Head of caudate nucleus (tissue), 42 donors: ENCODE measurements at regions not wholly inside any gene's neighbourhood (a gene's known extent, or its start where the extent isn't known, plus 50 kb on each side); places are given as distances from the start of the nearest gene placed in this dataset.
A peak's percentile ranks its signal among the peaks of the same experiment; 100 is the strongest.
"Not testable (repeated sequence)": the region's sequence is repeated elsewhere in the genome, so short reads cannot be mapped to it uniquely, and the experiment has no call there.

Experiments used
- DNase-seq, 42 donors: peaks; one replicate each; pipeline versions ENCODE4 v3.0.0 to v3.0.0-alpha.2; 2020 to 2021; ENCODE audit warnings: mixed read lengths in 7 of 42
- intact Hi-C: fragments of 100-400 bp; cut with DNase I; formaldehyde crosslinking; loops from one replicate; pipeline ENCODE4 v1.15.0; 2022

DNA sequence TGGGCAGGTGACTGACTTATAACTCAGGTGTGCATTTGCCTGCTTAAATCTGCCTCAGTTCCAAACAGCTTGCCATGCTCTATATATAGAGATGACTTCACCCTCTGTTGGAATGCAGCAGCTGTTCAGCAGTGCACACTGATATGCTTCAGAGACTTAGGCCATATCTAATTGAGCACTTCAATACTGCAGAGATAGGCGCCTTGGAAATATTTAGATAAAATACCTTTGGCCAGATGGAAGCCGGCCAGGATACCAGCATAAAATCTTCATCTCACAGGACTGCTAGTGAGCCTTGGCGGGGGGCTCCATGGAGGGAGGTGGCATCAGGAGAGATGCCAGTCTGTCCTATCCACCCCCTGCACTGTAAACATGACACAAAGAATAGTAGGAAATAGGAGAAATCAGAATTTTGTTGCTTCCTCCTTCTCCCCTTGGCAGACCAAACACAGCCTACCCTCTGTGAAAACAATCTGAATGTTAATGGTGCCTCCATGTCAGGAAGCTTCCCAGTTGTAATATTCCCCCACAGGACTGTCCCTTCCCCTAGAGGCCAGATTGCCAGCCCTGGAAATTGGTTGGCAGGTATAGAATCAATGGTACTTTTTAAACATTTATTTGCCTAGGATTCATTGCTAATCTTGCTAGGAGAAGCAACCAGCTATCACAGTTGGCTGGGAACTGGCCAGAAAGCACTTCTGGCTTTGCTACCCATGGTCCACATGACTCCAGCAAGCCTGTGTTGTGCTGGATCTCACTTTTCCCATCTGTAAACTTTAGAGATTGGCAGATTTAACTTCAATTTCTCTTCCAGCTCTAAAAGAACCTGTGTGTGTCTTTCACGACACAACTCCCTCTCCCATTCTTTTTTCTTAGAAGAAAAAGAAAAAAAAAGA is 215.5 kb upstream of the KCNMB2 start:
- DNase-seq = peak in 16 of 42 donors; percentile 13 to 65 (median 28)
- intact Hi-C loops = no loop called here

DNA sequence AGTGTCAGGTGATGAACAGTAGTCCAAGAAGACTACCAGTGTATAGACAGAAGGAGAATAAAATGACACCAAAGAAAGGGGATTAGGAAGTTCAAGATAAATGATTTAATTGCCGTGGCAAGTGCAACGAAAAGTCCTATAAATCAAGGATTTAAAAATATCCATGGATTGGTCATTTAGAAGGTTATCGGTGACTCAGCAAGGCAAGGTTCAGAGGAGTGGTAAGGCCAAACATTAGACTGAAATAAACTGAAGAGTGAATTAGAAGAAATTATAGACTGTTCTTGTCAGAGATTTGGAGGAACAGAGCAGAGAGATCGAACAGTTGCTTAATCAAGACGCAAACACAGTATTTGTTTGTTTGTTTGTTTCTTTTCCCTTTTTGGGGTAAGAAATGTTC is 211.9 kb upstream of the KCNMB2 start:
- DNase-seq = no peak
- intact Hi-C loops = no loop called here

DNA sequence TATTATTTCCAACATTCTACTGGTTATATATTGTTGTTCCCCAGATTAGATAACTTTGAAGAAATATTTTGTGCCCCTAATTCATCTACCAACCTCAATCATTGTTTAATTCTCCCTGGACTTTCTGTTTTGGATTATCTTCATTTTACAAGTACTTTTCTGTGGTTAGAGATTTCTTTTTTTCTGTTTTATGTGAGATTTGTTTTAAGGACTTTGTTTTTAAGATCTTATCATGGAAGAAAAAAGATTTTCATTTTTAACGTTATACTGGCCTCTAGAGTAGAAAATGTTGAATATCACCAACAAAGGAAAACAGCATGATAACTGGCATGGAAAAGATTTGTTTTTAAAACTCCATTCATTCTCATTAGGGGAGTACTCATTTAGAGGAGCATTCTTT is 210.9 kb upstream of the KCNMB2 start:
- intact Hi-C loops = no loop called here
- DNase-seq = no peak

DNA sequence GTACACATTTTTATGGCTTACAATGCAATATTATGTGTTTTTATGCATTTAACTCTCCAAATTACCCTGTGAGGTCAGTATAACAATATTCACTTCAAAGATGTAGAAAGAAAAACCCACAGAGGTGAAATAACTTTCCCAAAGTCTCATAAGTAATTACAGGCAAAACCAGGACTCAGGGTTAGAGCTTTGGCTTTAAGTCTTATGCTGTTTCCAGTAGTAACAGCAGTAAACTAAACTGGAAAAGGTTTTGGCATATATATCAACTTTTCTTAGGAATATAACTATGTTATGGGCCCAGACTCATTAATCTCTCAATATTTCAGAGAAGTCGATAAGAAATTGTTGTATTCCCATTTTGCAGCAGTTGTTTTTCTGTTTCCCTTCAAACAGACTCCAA is 206.3 kb upstream of the KCNMB2 start:
- intact Hi-C loops = no loop called here
- no peak for DNase-seq

DNA sequence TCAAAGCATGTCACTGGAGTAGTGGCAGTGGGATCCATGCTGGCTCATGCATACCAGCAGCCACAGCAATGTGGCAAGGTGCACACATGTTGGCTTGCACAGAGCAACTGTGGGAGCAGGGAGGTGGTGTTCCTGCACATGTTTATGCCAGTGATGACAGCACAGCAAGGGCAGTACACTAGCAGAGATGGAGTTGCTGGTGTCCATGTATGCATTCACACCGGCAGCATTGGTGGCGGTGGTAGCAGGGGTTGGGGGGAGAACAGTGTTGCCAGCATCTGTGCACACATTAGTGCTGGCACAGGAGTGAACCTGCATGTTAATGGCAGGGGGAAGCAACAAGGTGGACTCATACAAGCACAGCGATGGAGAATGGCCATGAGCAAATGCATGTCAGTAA is 202.0 kb upstream of the KCNMB2 start:
- intact Hi-C loops = no loop called here
- no peak for DNase-seq

DNA sequence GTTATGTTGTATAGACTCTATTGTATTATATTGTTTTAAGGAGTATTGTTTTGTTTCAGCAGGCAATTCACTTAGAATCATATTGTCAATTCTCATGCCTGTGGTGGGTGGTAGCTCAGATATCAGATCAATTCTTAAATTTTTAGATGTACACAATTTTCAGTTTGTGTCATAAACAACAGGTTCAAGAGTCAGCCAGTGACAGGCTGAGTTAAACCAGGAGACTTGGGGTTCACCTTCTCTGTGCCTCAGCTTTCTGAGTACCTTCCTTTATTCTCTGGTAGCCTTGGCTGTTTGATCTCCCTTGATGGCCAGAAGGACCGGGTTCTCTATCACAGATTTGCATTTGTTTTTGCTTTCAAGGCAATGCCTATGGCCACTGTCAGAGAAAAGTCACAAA is 199.9 kb upstream of the KCNMB2 start:
- intact Hi-C loops = no loop called here
- DNase-seq = no peak

DNA sequence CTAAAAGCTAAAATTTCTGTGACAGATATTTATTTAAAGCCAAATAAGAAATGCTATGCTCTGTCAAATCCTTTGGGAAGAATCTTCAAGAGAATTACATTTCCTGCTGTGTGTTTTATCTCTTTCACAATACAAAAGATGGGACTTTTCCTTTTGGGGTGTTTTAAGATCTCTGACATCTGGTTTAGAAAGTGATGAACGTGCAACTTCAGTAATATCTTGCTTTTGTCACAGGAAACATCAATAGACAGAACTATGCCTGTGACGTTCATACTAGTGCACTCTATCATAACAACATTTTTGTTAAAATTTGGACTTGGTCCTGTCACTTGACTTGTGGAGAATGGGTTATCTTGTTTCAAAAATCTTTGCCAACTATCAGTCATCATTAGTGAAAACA is 195.7 kb upstream of the KCNMB2 start:
- intact Hi-C loops = no loop called here
- no peak for DNase-seq

DNA sequence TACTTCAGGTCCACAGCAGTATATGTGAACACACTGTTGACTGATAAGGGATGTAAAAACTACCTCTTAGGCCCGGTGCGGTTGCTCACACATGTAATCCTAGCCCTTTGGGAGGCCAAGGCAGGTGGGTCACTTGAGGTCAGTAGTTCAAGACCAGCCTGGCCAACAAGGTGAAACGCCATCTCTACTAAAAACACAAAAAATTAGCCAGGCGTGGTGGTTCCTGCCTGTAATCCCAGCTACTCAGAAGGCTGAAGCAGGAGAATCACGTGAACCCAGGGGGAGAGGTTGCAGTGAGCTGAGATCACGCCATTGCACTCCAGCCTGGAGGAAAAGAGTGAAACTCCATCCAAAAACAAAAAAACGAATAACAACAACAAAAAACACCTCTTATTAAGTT is 194.6 kb upstream of the KCNMB2 start:
- intact Hi-C loops = no loop called here
- no peak for DNase-seq

DNA sequence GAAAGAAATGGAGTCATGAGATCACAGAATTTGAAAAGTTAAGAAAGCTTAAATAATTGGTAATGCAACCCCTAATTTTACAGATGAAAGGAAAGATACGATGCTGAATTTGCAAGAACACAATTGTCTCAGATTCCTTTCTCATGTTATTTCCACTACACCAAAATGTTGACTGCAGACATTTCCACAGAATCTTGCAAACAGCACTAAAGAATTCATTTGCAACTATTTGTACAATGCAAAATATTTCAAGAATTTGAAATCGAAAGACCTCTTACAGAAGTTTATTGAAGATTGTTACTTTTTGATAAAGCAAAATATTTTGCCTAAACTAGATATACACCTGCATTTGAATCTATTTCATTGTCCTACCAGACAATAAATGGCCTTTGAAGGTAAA is 194.1 kb upstream of the KCNMB2 start:
- intact Hi-C loops = no loop called here
- DNase-seq = no peak

DNA sequence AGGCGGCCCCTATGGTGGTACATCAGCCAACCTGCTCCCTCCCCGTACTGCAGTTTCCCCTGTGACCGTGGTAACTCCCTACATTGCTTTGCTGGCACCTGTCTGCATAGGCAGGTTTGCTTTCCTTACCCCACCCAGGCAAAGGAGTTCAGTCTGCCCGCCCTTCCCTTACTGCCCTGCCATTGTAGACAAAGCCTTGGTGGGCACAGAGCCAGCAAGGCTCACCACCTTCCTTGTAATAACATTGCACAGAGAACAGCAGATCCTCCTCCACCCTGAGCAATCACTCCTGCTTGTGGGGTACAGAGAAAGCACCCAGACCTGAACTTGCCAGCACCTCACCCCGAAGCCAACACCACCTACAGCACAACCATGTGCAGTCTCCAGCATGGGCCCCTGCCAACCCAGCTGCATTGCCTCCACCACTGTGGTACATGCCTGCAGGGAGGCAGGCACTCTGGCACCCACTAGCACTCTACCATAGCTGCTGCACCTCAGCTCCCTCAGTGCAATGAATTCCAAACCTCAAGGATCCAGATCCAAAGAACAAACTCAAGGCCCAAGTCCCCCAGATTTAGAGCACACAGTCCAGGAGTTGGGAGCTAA is 192.7 kb upstream of the KCNMB2 start:
- no peak for DNase-seq
- intact Hi-C loops = no loop called here

DNA sequence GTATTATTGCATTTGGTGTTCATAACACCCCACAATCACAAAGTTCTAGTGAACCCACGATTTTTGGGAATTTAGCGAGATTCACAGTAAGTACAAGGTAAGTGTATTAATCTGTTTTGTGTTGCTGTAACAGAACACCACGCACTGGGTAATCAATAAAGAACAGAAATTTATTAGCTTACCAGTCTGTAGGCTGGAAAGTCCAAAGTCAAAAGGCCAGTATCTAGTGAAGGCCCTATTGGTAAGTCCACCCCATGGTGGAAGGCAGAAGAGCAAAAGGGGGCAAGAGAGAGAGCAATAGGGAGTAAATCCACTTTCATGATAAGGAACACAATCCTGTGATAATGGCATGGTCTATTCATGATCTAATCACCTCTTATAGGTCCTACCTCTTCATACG is 190.3 kb upstream of the KCNMB2 start:
- intact Hi-C loops = no loop called here
- no peak for DNase-seq

DNA sequence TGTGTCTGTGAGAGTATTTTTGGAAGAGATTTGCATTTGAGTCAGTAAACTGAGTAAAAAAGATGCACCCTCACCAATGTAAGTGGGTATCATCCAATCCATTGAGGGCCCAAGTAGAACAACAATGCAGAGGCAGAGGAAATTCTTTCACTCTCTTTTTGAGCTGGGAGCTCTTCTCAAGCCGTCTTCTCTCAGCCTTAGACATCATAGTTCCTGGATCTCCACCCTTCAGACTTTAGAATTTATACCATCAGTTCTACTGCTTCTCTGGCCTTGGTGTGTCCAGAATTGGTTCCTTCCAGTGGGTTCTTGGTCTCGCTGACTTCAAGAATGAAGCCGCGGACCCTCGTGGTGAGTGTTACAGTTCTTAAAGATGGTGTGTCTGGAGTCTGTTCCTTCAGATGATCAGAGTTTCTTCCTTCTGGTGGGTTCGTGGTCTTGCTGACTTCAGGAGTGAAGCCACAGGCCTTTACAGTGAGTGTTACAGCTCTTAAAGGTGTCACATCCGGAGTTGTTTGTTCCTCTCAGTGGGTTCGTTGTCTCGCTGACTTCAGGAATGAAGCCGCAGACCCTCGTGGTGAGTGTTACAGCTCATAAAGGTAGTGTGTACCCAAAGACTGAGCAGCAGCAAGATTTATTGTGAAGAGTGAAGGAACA is 187.5 kb upstream of the KCNMB2 start:
- intact Hi-C loops, DNase-seq: not testable (repeated sequence)

DNA sequence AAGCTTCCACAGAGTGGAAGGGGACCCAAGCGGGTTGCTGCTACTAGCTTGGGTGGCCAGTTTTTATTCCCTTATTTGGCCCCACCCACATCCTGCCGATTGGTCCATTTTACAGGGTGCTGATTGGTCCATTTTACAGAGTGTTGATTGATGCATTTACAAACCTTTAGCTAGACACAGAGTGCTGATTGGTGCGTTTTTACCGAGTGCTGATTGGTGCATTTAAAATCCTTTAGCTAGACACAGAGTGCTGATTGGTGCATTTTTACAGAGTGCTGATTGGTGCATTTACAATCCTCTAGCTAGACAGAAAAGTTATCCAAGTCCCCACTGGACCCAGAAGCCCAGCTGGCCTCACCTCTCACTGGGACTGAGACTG is 187.0 kb upstream of the KCNMB2 start:
- DNase-seq, intact Hi-C loops: not testable (repeated sequence)

DNA sequence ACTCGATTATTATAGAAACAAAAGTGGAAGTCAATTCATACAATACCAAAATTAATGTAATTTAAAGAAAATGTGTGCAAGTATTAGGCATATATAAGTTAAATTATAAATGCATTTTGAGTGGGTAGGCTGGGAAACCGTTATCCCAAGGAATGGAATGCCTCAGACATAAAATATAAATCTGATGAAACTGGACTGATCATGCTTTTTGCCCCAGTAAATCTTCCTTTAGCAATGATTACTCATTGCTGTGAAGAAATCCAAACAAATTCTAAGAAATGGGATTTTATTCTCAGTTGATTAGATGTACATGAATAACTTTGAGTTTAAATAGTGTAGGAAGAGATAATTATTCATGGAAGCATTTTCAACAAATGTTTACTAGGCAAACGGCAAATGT is 185.5 kb upstream of the KCNMB2 start:
- no peak for DNase-seq
- intact Hi-C loops = no loop called here

DNA sequence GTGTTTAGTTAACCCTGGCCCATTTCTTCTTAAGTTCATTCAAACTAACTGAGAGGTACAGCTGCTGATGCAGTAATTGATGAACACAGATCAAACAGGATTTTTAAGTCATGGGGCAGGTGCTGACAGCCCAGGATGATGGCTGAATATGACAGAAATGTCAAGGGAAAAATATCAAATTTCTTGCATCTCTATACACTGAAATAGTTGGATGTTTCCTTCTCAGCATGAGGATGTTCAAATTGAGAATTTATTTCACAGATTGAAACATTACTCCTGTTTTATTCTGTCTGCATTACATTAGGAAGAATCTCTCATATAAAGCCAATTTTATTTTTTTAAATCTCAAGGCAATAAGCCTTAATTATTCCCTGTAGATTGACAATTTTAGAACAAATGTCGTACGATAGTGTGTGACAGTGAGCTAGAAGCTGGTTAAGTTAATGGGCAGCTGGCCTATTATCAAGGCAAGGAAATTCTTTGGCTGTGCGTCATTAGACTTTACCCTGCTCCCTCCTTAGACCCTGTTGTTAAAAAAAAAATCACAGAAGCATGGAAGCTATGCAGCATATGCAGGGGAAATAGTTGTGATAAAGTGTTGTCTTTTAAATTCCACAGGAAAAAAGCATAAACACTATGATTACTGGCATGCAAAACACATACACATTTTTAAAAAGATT is 183.8 kb upstream of the KCNMB2 start:
- DNase-seq = no peak
- intact Hi-C loops = no loop called here

DNA sequence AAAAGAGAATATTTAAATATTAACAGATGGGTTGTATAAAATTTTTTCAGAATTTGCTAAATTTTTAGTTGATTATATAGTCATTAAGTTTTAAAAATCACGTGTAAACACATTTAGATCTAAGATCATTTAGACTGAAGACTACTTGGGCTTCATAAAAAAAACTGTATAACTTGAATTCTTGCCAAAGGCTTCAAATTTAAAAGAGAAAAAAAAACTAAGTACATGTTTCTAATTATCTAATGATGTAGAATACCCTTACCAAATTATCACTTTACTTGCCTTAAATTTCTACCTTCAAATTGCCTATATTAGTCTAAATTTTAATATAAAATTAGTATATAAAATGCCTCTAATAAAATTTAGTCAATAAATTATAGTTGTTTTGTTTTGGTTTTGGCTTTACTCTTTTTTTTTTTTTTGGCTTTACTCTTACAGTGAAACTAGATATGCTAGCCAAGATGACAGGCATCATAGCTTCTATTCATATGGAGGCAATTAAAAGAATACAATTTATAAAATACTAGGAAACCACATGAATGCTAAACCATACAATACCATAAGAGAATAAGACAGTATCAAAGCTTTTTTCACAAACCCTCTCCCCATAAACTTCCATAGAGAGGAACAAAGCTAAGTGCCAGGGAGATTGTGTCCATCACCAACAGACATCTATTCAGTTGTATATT is 183.1 kb upstream of the KCNMB2 start:
- no peak for DNase-seq
- intact Hi-C loops = no loop called here

DNA sequence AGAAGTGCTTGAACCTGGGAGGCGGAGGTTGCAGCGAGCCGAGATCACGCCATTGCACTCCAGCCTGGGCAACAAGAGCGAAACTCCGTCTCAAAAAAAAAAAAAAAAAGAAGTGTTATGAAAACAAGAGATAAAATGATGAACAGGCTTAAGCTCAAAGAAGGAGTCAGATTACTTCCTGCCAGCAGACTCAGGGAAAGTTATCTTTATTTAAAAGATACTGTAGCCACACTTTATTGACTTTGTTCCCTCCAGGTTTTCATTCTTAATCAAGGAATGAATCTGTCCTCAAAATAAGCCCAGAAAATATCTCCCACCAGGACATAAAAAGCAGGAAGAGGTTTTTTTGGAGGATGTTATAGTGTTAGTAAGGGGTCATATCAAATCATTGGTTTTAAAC is 176.5 kb upstream of the KCNMB2 start:
- intact Hi-C loops = no loop called here
- no peak for DNase-seq

DNA sequence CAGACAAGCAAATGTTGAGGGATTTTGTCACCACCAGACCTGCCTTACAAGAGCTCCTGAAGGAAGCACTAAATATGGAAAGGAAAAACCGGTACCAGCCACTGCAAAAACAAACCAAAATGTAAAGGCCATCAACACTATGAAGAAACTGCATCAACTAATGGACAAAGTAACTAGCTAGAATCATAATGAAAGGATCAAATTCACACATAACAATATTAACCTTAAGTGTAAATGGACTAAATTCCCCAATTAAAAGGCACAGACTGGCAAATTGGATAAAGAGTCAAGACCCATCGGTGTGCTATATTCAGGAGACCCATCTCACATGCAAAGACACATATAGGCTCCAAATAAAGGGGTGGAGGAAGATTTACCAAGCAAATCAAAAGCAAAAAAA is 173.2 kb upstream of the KCNMB2 start:
- intact Hi-C loops, DNase-seq: not testable (repeated sequence)

DNA sequence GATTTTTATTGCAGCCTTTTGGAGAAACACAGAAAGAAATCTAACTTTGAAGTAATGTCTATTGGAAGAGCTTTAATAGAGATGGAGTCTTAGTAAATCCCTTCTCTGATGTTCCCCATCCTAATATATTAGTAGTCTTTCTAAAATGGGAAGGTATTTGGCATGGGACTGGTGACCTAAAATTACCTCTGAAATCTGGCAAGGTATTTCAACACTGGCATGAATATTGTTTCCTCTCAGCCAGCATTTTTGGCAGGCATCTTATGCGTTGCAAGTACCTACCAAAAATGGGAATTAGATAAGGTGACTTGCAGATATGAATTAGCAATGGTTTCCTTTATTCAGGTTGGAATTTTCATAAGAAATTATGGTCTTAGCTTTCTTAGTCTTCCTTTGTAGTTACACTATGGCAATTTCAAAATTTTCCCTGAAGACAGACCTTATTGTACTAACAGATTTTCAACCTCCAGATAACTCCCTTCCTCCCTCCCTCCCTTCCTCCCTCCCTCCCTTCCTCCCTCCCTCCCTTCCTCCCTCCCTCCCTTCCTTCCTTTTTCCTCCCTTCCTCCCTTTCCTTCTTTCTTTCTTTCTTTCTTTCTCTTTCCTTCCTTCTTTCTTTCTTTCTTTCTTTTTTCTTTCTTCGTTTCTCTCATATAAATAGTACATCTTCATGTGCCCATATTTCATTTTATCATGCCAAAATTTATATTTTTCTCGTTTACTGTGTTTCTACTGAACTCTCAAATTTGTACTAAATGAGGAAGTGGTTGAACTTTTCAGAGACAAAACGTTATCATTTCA is 168.2 kb upstream of the KCNMB2 start:
- no peak for DNase-seq
- intact Hi-C loops = no loop called here
